ENCODE measurements at regions not wholly inside any gene's neighbourhood (a gene's known extent, or its start where the extent isn't known, plus 50 kb on each side); places are given as distances from the start of the nearest gene placed in this dataset.

DNA sequence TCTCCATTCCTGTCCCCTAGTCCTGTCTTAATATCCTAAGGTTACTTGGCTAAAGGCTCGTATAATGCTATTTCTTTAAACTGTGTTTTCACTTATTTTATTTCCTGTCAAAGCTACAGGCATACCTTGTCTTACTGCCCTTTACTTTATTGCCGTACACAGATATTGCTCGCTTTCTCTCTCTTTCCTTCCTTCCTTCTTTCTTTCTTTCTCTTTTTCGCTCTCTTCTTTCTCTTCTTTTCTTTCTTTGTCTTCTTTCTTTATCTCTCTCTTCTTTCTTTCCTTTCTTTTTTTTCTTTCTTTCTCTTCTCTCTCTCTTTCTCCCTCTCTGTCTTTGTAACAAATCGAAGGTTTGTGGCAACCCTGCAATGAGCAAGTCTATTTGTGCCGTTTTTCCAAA is 123.9 kb upstream of the ARHGAP5 start:
- TF ChIP-seq, protein P1, sequence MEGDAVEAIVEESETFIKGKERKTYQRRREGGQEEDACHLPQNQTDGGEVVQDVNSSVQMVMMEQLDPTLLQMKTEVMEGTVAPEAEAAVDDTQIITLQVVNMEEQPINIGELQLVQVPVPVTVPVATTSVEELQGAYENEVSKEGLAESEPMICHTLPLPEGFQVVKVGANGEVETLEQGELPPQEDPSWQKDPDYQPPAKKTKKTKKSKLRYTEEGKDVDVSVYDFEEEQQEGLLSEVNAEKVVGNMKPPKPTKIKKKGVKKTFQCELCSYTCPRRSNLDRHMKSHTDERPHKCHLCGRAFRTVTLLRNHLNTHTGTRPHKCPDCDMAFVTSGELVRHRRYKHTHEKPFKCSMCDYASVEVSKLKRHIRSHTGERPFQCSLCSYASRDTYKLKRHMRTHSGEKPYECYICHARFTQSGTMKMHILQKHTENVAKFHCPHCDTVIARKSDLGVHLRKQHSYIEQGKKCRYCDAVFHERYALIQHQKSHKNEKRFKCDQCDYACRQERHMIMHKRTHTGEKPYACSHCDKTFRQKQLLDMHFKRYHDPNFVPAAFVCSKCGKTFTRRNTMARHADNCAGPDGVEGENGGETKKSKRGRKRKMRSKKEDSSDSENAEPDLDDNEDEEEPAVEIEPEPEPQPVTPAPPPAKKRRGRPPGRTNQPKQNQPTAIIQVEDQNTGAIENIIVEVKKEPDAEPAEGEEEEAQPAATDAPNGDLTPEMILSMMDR (conservative IDR thresholded peaks at IDR 0.05 in 1 of 2, IDR thresholded peaks at IDR 0.05 in 1 of 2; ENCODE audit: low read depth in 1 of 2, low read length in 2 of 2), result no peak
- TF ChIP-seq EZH2 (IDR thresholded peaks at IDR 0.05; ENCODE audit: low read length, missing control alignments), result no peak

Data from fibroblast of lung (primary cell).